Left ventricle myocardium superior (tissue), 1 donor: ENCODE measurements at regions not wholly inside any gene's neighbourhood (a gene's known extent, or its start where the extent isn't known, plus 50 kb on each side); places are given as distances from the start of the nearest gene placed in this dataset.
"Not testable (repeated sequence)": the region's sequence is repeated elsewhere in the genome, so short reads cannot be mapped to it uniquely, and the experiment has no call there.

Source experiments
- ATAC-seq: fragments of 200-7000 bp; cut with Tn5 transposase; one replicate; pipeline ENCODE4 v1.9.1; 2020; ENCODE audit warnings: mild to moderate bottlenecking, moderate library complexity
- DNase-seq: peaks from one replicate; pipeline ENCODE4 v3.0.0-alpha.2; 2020
- intact Hi-C: fragments of 100-400 bp; cut with micrococcal nuclease; formaldehyde crosslinking; loops from one replicate; pipeline ENCODE4 v1.11.0; 2022
- donor health status: DM: no; HTN: yes; CAD: no; lungs with severe emphysema.

GRCh38 chr3:20618621-20619020 is 432.6 kb upstream of the SGO1 start:
- ATAC-seq, intact Hi-C loops, DNase-seq: not testable (repeated sequence)

- intact Hi-C loops, ATAC-seq, DNase-seq: not testable (repeated sequence)
These were observed 432.2 kb upstream of the SGO1 start for GRCh38 chr3:20618181-20618580.

- not testable (repeated sequence) for ATAC-seq, DNase-seq
These were observed 430.0 kb upstream of the SGO1 start for GRCh38 chr3:20615982-20616381.

GRCh38 chr3:20608054-20608738 is 422.2 kb upstream of the SGO1 start:
- ATAC-seq (no peak), DNase-seq (no peak)
- intact Hi-C loops = no loop called here

More at GRCh38 chr3:20615982-20616381, 430.0 kb upstream of the SGO1 start:
- intact Hi-C loops = not testable (repeated sequence)

GRCh38 chr3:20604659-20605058 is 418.7 kb upstream of the SGO1 start:
- DNase-seq (no peak), ATAC-seq (no peak)
- intact Hi-C loops = no loop called here

GRCh38 chr3:20589275-20589674 is 403.3 kb upstream of the SGO1 start:
- ATAC-seq = no peak
- intact Hi-C loops = no loop called here
- DNase-seq = no peak

- ATAC-seq = no peak
- intact Hi-C loops = no loop called here
- DNase-seq = no peak
These were observed 402.8 kb upstream of the SGO1 start for GRCh38 chr3:20588781-20589180.

- no peak for ATAC-seq
- no peak for DNase-seq
- intact Hi-C loops = no loop called here
These were observed 397.6 kb upstream of the SGO1 start for GRCh38 chr3:20583648-20584047.

- ATAC-seq (no peak), DNase-seq (no peak)
- intact Hi-C loops = no loop called here
These were observed 390.2 kb upstream of the SGO1 start for GRCh38 chr3:20576228-20576627.

GRCh38 chr3:20575146-20575545 is 389.1 kb upstream of the SGO1 start:
- intact Hi-C loops = no loop called here
- DNase-seq = no peak
- no peak for ATAC-seq

- ATAC-seq (no peak), DNase-seq (no peak)
- intact Hi-C loops = no loop called here
These were observed 388.7 kb upstream of the SGO1 start for GRCh38 chr3:20574746-20575145.

- DNase-seq (no peak), ATAC-seq (no peak)
- intact Hi-C loops = no loop called here
These were observed 387.2 kb upstream of the SGO1 start for GRCh38 chr3:20573175-20573574.

- DNase-seq = no peak
- no peak for ATAC-seq
- intact Hi-C loops = no loop called here
These were observed 386.5 kb upstream of the SGO1 start for GRCh38 chr3:20572473-20572872.

- ATAC-seq = no peak
- DNase-seq = no peak
- intact Hi-C loops = no loop called here
These were observed 383.3 kb upstream of the SGO1 start for GRCh38 chr3:20569310-20569709.

GRCh38 chr3:20564966-20565365 is 379.0 kb upstream of the SGO1 start:
- intact Hi-C loops = no loop called here
- ATAC-seq (no peak), DNase-seq (no peak)

GRCh38 chr3:20563985-20564384 is 378.0 kb upstream of the SGO1 start:
- no peak for DNase-seq
- ATAC-seq = no peak
- intact Hi-C loops = no loop called here

- DNase-seq = no peak
- no peak for ATAC-seq
- intact Hi-C loops = no loop called here
These were observed 377.2 kb upstream of the SGO1 start for GRCh38 chr3:20563251-20563650.

- ATAC-seq (no peak), DNase-seq (no peak)
- intact Hi-C loops = no loop called here
These were observed 375.2 kb upstream of the SGO1 start for GRCh38 chr3:20561166-20561565.

GRCh38 chr3:20560446-20560845 is 374.4 kb upstream of the SGO1 start:
- DNase-seq, intact Hi-C loops, ATAC-seq: not testable (repeated sequence)

GRCh38 chr3:20558161-20558560 is 372.2 kb upstream of the SGO1 start:
- ATAC-seq = no peak
- intact Hi-C loops = no loop called here

GRCh38 chr3:20556661-20557060 is 370.7 kb upstream of the SGO1 start:
- DNase-seq = no peak
- ATAC-seq = no peak
- intact Hi-C loops = no loop called here

More at GRCh38 chr3:20558161-20558560, 372.2 kb upstream of the SGO1 start:
- no peak for DNase-seq
